Ovary (tissue), 7 donors: ENCODE measurements at regions not wholly inside any gene's neighbourhood (a gene's known extent, or its start where the extent isn't known, plus 50 kb on each side); places are given as distances from the start of the nearest gene placed in this dataset.

Experiments used
- DNase-seq, 5 donors: peaks; one replicate each; pipeline ENCODE4 v3.0.0-alpha.2; 2019 to 2020
- H3K27ac ChIP-seq, 2 donors: fragments of 200-600 bp; one replicate each; pipeline versions ENCODE4 v1.5.1 to v1.8.0; 2019 to 2022
- H3K27me3 ChIP-seq: fragments of 200-600 bp; one replicate; pipeline ENCODE4 v1.8.0; 2022
- H3K36me3 ChIP-seq: fragments of 200-600 bp; sonication (generic); one replicate; pipeline ENCODE4 v1.5.1; 2019
- H3K4me1 ChIP-seq: one replicate; pipeline ENCODE4 v1.8.1; 2013; ENCODE audit warnings: mild to moderate bottlenecking, moderate library complexity; ENCODE audit not compliant: insufficient read depth
- H3K4me3 ChIP-seq: fragments of 200-600 bp; sonication (generic); one replicate; pipeline ENCODE4 v1.5.1; 2017
- H3K9me3 ChIP-seq, 2 donors: fragments of 200-600 bp in 1 of 2; sonication (generic) in 1 of 2; one replicate each; pipeline versions ENCODE4 v1.5.1 to v1.8.1; 2013 to 2019; ENCODE audit warnings: mild to moderate bottlenecking in 1 of 2, moderate library complexity in 1 of 2
- EP300 ChIP-seq: sonication (generic); formaldehyde crosslinking; IDR thresholded peaks from one replicate; pipeline ENCODE4 v1.6.1; 2017; ENCODE audit warnings: antibody characterized with exemption
- POLR2A ChIP-seq: fragments of 450-650 bp; IDR thresholded peaks from one replicate; pipeline ENCODE4 v1.6.1; 2017; ENCODE audit warnings: antibody characterized with exemption, mild to moderate bottlenecking, moderate library complexity
- WGBS, 3 donors: extraction: QIAGEN DNeasy Blood & Tissue Kit in 1 of 3; methylation state at CpG; one replicate each; pipeline versions ENCODE4 v1.1.5 to v1.1.7; 2013 to 2017; 5-methylcytosine and 5-hydroxymethylcytosine counted together
- intact Hi-C, 4 donors: fragments of 100-400 bp; cut with DNase I; formaldehyde crosslinking; loops; one replicate each; pipeline versions ENCODE4 v1.11.0 to v1.15.1; 2022 to 2023
- TF ChIP-seq, protein P1 (sequence below), 3 donors: fragments of 450-650 bp in 2 of 3; fragments of 200-600 bp in 1 of 3; IDR thresholded peaks; one replicate each; pipeline versions ENCODE4 v1.5.1 to v1.8.0; 2016 to 2022; ENCODE audit warnings: antibody characterized with exemption in 3 of 3, mild to moderate bottlenecking in 1 of 3
- donor health status: DM: no; HTN: no; CAD: no; lungs with moderate emphysema.
- donor health status: DM: no; HTN: no; CAD: no.
- donor health status: Bipolar disorder and iron deficiency.
- donor health status: DM: no; HTN: no; CAD: no.
- donor health status: DM: yes; HTN: yes; CAD: no.

DNA sequence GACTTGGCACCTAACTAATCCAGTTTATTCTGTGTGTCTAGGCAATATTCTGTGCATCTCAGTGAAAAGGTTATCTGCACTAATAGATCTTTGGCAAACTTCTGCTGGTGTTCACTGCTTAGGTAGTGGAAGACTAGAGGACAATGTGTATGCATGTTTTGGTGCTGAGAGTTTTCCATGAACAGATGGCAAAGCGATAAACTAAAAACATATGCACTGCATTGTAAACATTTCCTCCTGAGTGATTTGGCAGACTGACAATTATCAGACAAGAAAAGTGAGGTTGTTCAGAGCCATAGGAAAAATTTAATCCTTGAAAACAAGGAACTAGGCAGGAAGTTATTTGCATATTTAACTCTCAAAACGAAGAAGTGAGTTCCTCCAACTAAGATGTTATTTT, 400.4 kb downstream of the ATP23 start:
- Histone ChIP-seq H3K4me1 (no peaks in the 10 kb centered on the region), H3K27ac (no peak overlapping the region), H3K4me3 (no peak overlapping the region), H3K36me3 (no peaks in the 10 kb centered on the region), H3K27me3 (no peaks in the 10 kb centered on the region), H3K9me3 (no peaks in the 10 kb centered on the region)
- WGBS, 3 donors: 34 to 51% (median 45%) methylated on average over 2 of the region's 2 CpGs
- intact Hi-C loops: loop anchor here in 2 of 4 donors (10.0 kb wide), 2 partner anchors 813 to 823 kb away; no protein-coding TSS in a partner anchor
- DNase-seq: no peak
- TF ChIP-seq EP300 (no peak), POLR2A (no peak)
- TF ChIP-seq, protein P1, sequence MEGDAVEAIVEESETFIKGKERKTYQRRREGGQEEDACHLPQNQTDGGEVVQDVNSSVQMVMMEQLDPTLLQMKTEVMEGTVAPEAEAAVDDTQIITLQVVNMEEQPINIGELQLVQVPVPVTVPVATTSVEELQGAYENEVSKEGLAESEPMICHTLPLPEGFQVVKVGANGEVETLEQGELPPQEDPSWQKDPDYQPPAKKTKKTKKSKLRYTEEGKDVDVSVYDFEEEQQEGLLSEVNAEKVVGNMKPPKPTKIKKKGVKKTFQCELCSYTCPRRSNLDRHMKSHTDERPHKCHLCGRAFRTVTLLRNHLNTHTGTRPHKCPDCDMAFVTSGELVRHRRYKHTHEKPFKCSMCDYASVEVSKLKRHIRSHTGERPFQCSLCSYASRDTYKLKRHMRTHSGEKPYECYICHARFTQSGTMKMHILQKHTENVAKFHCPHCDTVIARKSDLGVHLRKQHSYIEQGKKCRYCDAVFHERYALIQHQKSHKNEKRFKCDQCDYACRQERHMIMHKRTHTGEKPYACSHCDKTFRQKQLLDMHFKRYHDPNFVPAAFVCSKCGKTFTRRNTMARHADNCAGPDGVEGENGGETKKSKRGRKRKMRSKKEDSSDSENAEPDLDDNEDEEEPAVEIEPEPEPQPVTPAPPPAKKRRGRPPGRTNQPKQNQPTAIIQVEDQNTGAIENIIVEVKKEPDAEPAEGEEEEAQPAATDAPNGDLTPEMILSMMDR (IDR thresholded peaks at IDR 0.05): no peak

DNA sequence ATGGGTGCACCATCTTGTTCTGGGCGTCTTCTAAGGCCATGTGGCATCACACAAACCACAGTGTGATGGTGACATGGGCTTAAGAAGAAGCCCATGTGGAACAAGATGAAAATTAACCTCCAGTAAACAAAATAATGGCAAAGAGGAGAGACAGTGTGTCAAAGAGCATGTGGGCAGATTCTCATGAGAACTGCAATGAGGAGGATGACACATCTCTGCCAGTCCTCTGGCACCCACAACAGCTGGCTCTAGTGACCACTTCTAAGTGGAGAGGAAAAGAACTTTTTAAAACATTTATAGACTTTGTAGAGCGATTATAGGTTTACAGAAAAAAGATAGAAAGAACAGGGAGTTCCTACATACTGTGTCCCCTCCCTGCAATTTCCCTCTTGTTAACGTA, 401.4 kb downstream of the ATP23 start:
- DNase-seq: no peak
- TF ChIP-seq, protein P1 (IDR thresholded peaks at IDR 0.05): no peak
- no peak for TF ChIP-seq POLR2A
- TF ChIP-seq EP300: no peak
- Histone ChIP-seq H3K27ac (no peak overlapping the region), H3K27me3 (no peaks in the 10 kb centered on the region), H3K36me3 (no peaks in the 10 kb centered on the region), H3K4me3 (no peak overlapping the region), H3K9me3 (no peaks in the 10 kb centered on the region), H3K4me1 (no peaks in the 10 kb centered on the region)
- 83 to 91% (median 89%) methylated on average over 3 of the region's 3 CpGs for WGBS, 3 donors
- intact Hi-C loops: loop anchor here in 2 of 4 donors (10.0 kb wide), 2 partner anchors 812 to 822 kb away; no protein-coding TSS in a partner anchor

DNA sequence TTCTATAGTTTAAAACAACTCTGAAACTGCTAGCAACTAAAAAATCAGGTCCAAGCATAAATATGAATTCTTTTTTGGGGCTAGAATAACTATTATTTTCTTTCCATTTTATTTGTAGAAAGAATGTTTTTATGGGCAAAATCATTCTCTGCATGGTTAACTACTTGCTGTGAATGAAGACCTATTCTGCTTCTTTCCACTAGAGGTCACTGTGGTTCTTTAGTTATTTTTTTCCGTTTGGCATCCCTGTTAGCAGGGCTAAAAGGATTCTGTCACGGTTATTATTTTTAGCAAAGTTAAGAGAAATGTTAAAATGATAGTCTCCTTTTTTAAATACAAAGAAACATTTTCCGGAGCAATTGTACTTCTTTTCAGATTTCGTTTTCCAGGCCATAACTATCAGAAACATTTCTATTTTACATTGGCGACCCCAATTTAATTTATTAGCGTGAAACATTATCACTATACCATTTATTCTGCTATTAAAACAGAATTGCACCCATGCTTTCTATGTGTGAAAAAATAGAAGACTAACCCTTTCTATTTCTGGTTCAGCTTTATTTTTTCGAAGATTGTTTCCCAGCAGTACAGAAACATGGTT, 404.8 kb downstream of the ATP23 start:
- WGBS, 3 donors: 24 to 26% (median 25%) methylated on average over 7 of the region's 7 CpGs
- Histone ChIP-seq H3K27me3 (no peaks in the 10 kb centered on the region), H3K27ac (no peak overlapping the region), H3K36me3 (no peaks in the 10 kb centered on the region), H3K9me3 (no peaks in the 10 kb centered on the region), H3K4me3 (no peak overlapping the region), H3K4me1 (no peaks in the 10 kb centered on the region)
- intact Hi-C loops: loop anchor here in 3 of 4 donors (5.0 to 10.0 kb wide), 3 partner anchors 806 to 819 kb away; no protein-coding TSS in a partner anchor
- no peak for DNase-seq
- TF ChIP-seq EP300: no peak
- TF ChIP-seq, protein P1 (IDR thresholded peaks at IDR 0.05): peak; percentile 48 to 70 (median 63)
- TF ChIP-seq POLR2A: no peak

DNA sequence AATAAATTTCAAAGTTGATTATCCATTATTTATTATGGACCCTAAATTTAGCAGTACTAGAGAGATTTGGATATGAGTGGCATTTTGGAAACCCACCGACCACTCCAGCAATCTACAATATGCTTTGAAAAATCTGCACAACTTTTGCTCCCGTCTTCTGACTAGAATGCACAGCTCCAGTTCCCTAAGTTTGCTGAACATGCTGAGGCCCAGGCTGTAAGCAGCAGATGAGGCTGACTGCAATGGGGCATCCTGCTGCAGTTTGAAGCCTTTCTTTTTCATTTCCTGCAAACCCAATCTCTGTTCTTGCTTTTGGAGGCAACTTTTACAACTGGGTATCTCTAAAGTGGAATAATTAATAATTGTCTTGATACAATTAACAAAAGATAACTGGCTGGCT, 405.8 kb downstream of the ATP23 start:
- Histone ChIP-seq H3K4me1 (no peaks in the 10 kb centered on the region), H3K36me3 (no peaks in the 10 kb centered on the region), H3K4me3 (no peak overlapping the region), H3K27me3 (no peaks in the 10 kb centered on the region), H3K27ac (no peak overlapping the region), H3K9me3 (no peaks in the 10 kb centered on the region)
- no peak for DNase-seq
- TF ChIP-seq POLR2A (no peak), EP300 (no peak)
- TF ChIP-seq, protein P1 (IDR thresholded peaks at IDR 0.05): no peak
- 90 to 94% (median 94%) methylated on average over 2 of the region's 2 CpGs for WGBS, 3 donors
- intact Hi-C loops: loop anchor here in 3 of 4 donors (5.0 to 10.0 kb wide), 3 partner anchors 805 to 818 kb away; no protein-coding TSS in a partner anchor
